ENCODE measurements at regions not wholly inside any gene's neighbourhood (a gene's known extent, or its start where the extent isn't known, plus 50 kb on each side); places are given as distances from the start of the nearest gene placed in this dataset.

GRCh38 chr15:88403351-88403791, 63.8 kb downstream of the MRPL46 start:
- H4K5ac ChIP-seq (ENCODE audit: insufficient read length, low read depth, low read length), result no peak overlapping the region
- no peak overlapping the region for H4K91ac ChIP-seq (ENCODE audit: insufficient read length, low read depth, low read length)
- H2BK20ac ChIP-seq (ENCODE audit: low read depth, low read length, poor library complexity, severe bottlenecking), result no peak overlapping the region
- no peaks in the 10 kb centered on the region for H3K79me1 ChIP-seq (ENCODE audit: insufficient read depth, low read depth, low read length, poor library complexity, severe bottlenecking)
- H2BK12ac ChIP-seq (ENCODE audit: insufficient read length, low read depth, low read length), result no peak overlapping the region
- no peak overlapping the region for H3K56ac ChIP-seq (ENCODE audit: insufficient read length, low read depth, low read length)
- H3K9me3 Mint-ChIP-seq, result peaks cover 0 to 3% of the 10 kb centered on the region in 2 experiments; a peak in 3 of 5 replicates
- H3T11ph ChIP-seq (ENCODE audit: low read length), result no peak overlapping the region
- peaks cover 9% of the 10 kb centered on the region for H3K4me1 ChIP-seq (ENCODE audit: insufficient read depth, low read length)
- no peaks in the 10 kb centered on the region for H3K9me3 ChIP-seq (ENCODE audit: control insufficient read depth, low read depth, low read length)
- H4K8ac ChIP-seq (replicated peaks; ENCODE audit: insufficient read length, low read depth, low read length), result no peak overlapping the region
- H2BK5ac ChIP-seq (ENCODE audit: insufficient read length, low read length), result no peak overlapping the region
- H3K27me3 Mint-ChIP-seq (ENCODE audit: low read depth), result peaks cover 6% of the 10 kb centered on the region
- 100% methylated on average over 1 of the region's 9 CpGs for WGBS (ENCODE audit: extremely low coverage, insufficient read length, low lambda C conversion rate)
- H3K18ac ChIP-seq (ENCODE audit: insufficient read length, low read depth, low read length), result no peak overlapping the region
- no peak for TF ChIP-seq CTCF (conservative IDR thresholded peaks at IDR 0.05)
- peak overlapping the region in 1 of 2 experiments; percentile 40; a peak in 2 of 5 replicates for H3K4me3 Mint-ChIP-seq
- no peaks in the 10 kb centered on the region for H3K27me3 ChIP-seq (ENCODE audit: insufficient read depth, low read length)
- no peak overlapping the region for H2AK5ac ChIP-seq (ENCODE audit: insufficient read length, low read length)
- H3K27ac ChIP-seq (ENCODE audit: insufficient read length, low read depth, low read length), result no peak overlapping the region
- no peak overlapping the region for H3K23ac ChIP-seq (ENCODE audit: insufficient read length, low read depth, low read length)
- H3K4ac ChIP-seq (ENCODE audit: low read depth, low read length), result no peak overlapping the region
- no peak overlapping the region for H3K9ac ChIP-seq (ENCODE audit: extremely low read depth, insufficient read length, low read length)
- H3K14ac ChIP-seq (ENCODE audit: insufficient read depth, low read length), result no peak overlapping the region
- H3K4me1 Mint-ChIP-seq, result peaks cover 12 to 25% of the 10 kb centered on the region in 2 experiments
- no peak overlapping the region for H2BK120ac ChIP-seq (ENCODE audit: low read depth, low read length, poor library complexity, severe bottlenecking)
- no peaks in the 10 kb centered on the region; a peak in 1 of 7 replicates for H3K36me3 Mint-ChIP-seq (ENCODE audit: insufficient read depth in 1 of 3, low read depth in 3 of 3)
- H3K79me2 ChIP-seq (ENCODE audit: insufficient read depth, low read length), result no peaks in the 10 kb centered on the region
- no peak for DNase-seq
- H3K4me2 ChIP-seq (ENCODE audit: insufficient read depth, insufficient read length, low read length), result peak overlapping the region; percentile 0
- H2BK15ac ChIP-seq (ENCODE audit: low read depth, low read length), result no peak overlapping the region
- peak overlapping the region in 2 of 3 experiments; percentile 13 to 62; a peak in 3 of 7 replicates for H3K27ac Mint-ChIP-seq
- no peaks in the 10 kb centered on the region for H4K20me1 ChIP-seq (ENCODE audit: control insufficient read depth, insufficient read depth, insufficient read length)
- H2AFZ ChIP-seq (ENCODE audit: low read length), result no peak overlapping the region
- H3K23me2 ChIP-seq (ENCODE audit: insufficient read length, low read depth, low read length, poor library complexity, severe bottlenecking), result no peaks in the 10 kb centered on the region

All from H9 (cell line).